BLaER1 treated with 17β-estradiol and CSF1 and Interleukin-3, amounts not matched to agents 10 nM and 100 nM (cell line): ENCODE measurements at regions not wholly inside any gene's neighbourhood (a gene's known extent, or its start where the extent isn't known, plus 50 kb on each side); places are given as distances from the start of the nearest gene placed in this dataset.

Experiments used
- H3K27ac ChIP-seq, 11 experiments: shearing (Covaris generic); formaldehyde crosslinking; 2 replicates each; pipeline ENCODE4 v1.8.1; 2022
- H3K27me3 ChIP-seq, 11 experiments: shearing (Covaris generic); formaldehyde crosslinking; 2 replicates each; pipeline ENCODE4 v1.8.1; 2022
- H3K36me3 ChIP-seq, 11 experiments: shearing (Covaris generic); formaldehyde crosslinking; 2 replicates each; pipeline ENCODE4 v1.8.1; 2022
- H3K4me1 ChIP-seq, 10 experiments: shearing (Covaris generic); formaldehyde crosslinking; 2 replicates each; pipeline ENCODE4 v1.8.1; 2022
- H3K4me2 ChIP-seq, 11 experiments: shearing (Covaris generic); formaldehyde crosslinking; 2 replicates each; pipeline ENCODE4 v1.8.1; 2022
- H3K4me3 ChIP-seq, 10 experiments: shearing (Covaris generic); formaldehyde crosslinking; 2 replicates each; pipeline ENCODE4 v1.8.1; 2022
- H3K9ac ChIP-seq, 11 experiments: shearing (Covaris generic); formaldehyde crosslinking; 2 replicates each; pipeline ENCODE4 v1.8.1; 2022
- H3K9me3 ChIP-seq, 11 experiments: shearing (Covaris generic); formaldehyde crosslinking; replicated peaks in 1 of 11; 2 replicates each; pipeline ENCODE4 v1.8.1; 2022
- H4K20me1 ChIP-seq, 11 experiments: shearing (Covaris generic); formaldehyde crosslinking; 2 replicates each; pipeline ENCODE4 v1.8.1; 2022
- Cebpa-rat ChIP-seq, 11 experiments: shearing (Covaris generic); IDR thresholded peaks; 2 replicates each; pipeline ENCODE4 v1.8.1; 2022

GRCh38 chr10:130395248-130395936 lies 259.2 kb downstream of the GLRX3 start:
- Histone ChIP-seq H3K27ac (no peak overlapping the region), H3K4me2 (no peak overlapping the region), H3K9ac (no peak overlapping the region), H3K4me1 (no peaks in the 10 kb centered on the region), H4K20me1 (no peaks in the 10 kb centered on the region), H3K36me3 (peaks cover 0 to 6% (median 0%) of the 10 kb centered on the region in 11 experiments; a peak in 2 of 22 replicates), H3K27me3 (no peaks in the 10 kb centered on the region), H3K9me3 (peaks cover 48 to 73% (median 65%) of the 10 kb centered on the region in 11 experiments), H3K4me3 (no peak overlapping the region; a peak in 1 of 20 replicates)
- TF ChIP-seq Cebpa-rat (IDR thresholded peaks at IDR 0.05): no peak

GRCh38 chr10:130396044-130396443 lies 259.9 kb downstream of the GLRX3 start:
- H3K9ac ChIP-seq: no peak overlapping the region
- H3K9me3 ChIP-seq: peaks cover 48 to 73% (median 65%) of the 10 kb centered on the region in 11 experiments
- peaks cover 0 to 6% (median 0%) of the 10 kb centered on the region in 11 experiments; a peak in 2 of 22 replicates for H3K36me3 ChIP-seq
- no peak overlapping the region; a peak in 1 of 20 replicates for H3K4me3 ChIP-seq
- H3K4me2 ChIP-seq: no peak overlapping the region
- H3K27ac ChIP-seq: no peak overlapping the region
- H3K4me1 ChIP-seq: no peaks in the 10 kb centered on the region
- H3K27me3 ChIP-seq: no peaks in the 10 kb centered on the region
- H4K20me1 ChIP-seq: no peaks in the 10 kb centered on the region
- no peak for TF ChIP-seq Cebpa-rat (IDR thresholded peaks at IDR 0.05)

- Histone ChIP-seq H3K4me2 (no peak overlapping the region), H4K20me1 (no peaks in the 10 kb centered on the region), H3K36me3 (peaks cover 0 to 6% (median 0%) of the 10 kb centered on the region in 11 experiments; a peak in 2 of 22 replicates), H3K4me3 (no peak overlapping the region), H3K4me1 (peaks cover 0 to 9% (median 4%) of the 10 kb centered on the region in 10 experiments; a peak in 11 of 20 replicates), H3K27ac (no peak overlapping the region), H3K9me3 (peaks cover 42 to 64% (median 53%) of the 10 kb centered on the region in 11 experiments), H3K9ac (no peak overlapping the region), H3K27me3 (no peaks in the 10 kb centered on the region)
- no peak for TF ChIP-seq Cebpa-rat (IDR thresholded peaks at IDR 0.05)
Observed at GRCh38 chr10:130398090-130398994, 262.2 kb downstream of the GLRX3 start.

- Histone ChIP-seq H3K4me3 (no peak overlapping the region), H3K9ac (no peak overlapping the region), H3K36me3 (peaks cover 0 to 6% (median 0%) of the 10 kb centered on the region in 11 experiments; a peak in 2 of 22 replicates), H3K27ac (no peak overlapping the region), H3K4me1 (peaks cover 0 to 13% (median 6%) of the 10 kb centered on the region in 10 experiments; a peak in 11 of 20 replicates), H3K27me3 (no peaks in the 10 kb centered on the region), H4K20me1 (no peaks in the 10 kb centered on the region), H3K4me2 (no peak overlapping the region), H3K9me3 (peaks cover 31 to 53% (median 41%) of the 10 kb centered on the region in 11 experiments)
- no peak for TF ChIP-seq Cebpa-rat (IDR thresholded peaks at IDR 0.05)
Observed at GRCh38 chr10:130399425-130399950, 263.3 kb downstream of the GLRX3 start.

GRCh38 chr10:130400890-130401289 lies 264.7 kb downstream of the GLRX3 start:
- H3K4me3 ChIP-seq: no peak overlapping the region
- H3K4me1 ChIP-seq: peaks cover 0 to 13% (median 6%) of the 10 kb centered on the region in 10 experiments; a peak in 11 of 20 replicates
- H3K36me3 ChIP-seq: peaks cover 0 to 4% (median 0%) of the 10 kb centered on the region in 11 experiments; a peak in 1 of 22 replicates
- peaks cover 17 to 39% (median 27%) of the 10 kb centered on the region in 11 experiments for H3K9me3 ChIP-seq
- H3K4me2 ChIP-seq: no peak overlapping the region
- H3K27me3 ChIP-seq: no peaks in the 10 kb centered on the region
- no peaks in the 10 kb centered on the region for H4K20me1 ChIP-seq
- no peak overlapping the region for H3K27ac ChIP-seq
- TF ChIP-seq Cebpa-rat (IDR thresholded peaks at IDR 0.05): no peak
- H3K9ac ChIP-seq: no peak overlapping the region

GRCh38 chr10:130401860-130402765 lies 265.9 kb downstream of the GLRX3 start:
- Histone ChIP-seq H3K9me3 (peaks cover 5 to 26% (median 15%) of the 10 kb centered on the region in 11 experiments; a peak in 21 of 22 replicates), H3K4me3 (no peak overlapping the region), H4K20me1 (no peaks in the 10 kb centered on the region), H3K4me2 (peak overlapping the region in 3 of 11 experiments; percentile 42 to 59 (median 50); a peak in 2 of 22 replicates), H3K4me1 (peaks cover 0 to 13% (median 6%) of the 10 kb centered on the region in 10 experiments; a peak in 11 of 20 replicates), H3K9ac (no peak overlapping the region), H3K27ac (no peak overlapping the region), H3K36me3 (no peaks in the 10 kb centered on the region), H3K27me3 (no peaks in the 10 kb centered on the region)
- no peak for TF ChIP-seq Cebpa-rat (IDR thresholded peaks at IDR 0.05)

- no peak overlapping the region for H3K4me3 ChIP-seq
- no peak overlapping the region for H3K9ac ChIP-seq
Observed at GRCh38 chr10:130403153-130404075, 267.2 kb downstream of the GLRX3 start.

More at GRCh38 chr10:130403153-130404075, 267.2 kb downstream of the GLRX3 start:
- Histone ChIP-seq H3K4me1 (peaks cover 0 to 13% (median 6%) of the 10 kb centered on the region in 10 experiments; a peak in 11 of 20 replicates), H3K36me3 (no peaks in the 10 kb centered on the region), H3K9me3 (peaks cover 0 to 13% (median 3%) of the 10 kb centered on the region in 11 experiments; a peak in 12 of 22 replicates), H4K20me1 (no peaks in the 10 kb centered on the region), H3K27me3 (no peaks in the 10 kb centered on the region), H3K4me2 (peak overlapping the region in 7 of 11 experiments; percentile 24 to 59 (median 42); a peak in 12 of 22 replicates), H3K27ac (no peak overlapping the region)
- no peak for TF ChIP-seq Cebpa-rat (IDR thresholded peaks at IDR 0.05)
